CD14-positive monocyte (primary cell): ENCODE measurements at regions not wholly inside any gene's neighbourhood (a gene's known extent, or its start where the extent isn't known, plus 50 kb on each side); places are given as distances from the start of the nearest gene placed in this dataset.

Experiments used
- DNase-seq, 3 donors: peaks; one replicate each; pipeline ENCODE4 v3.0.0-alpha.2; 2011 to 2022
- H2AFZ ChIP-seq: 2 replicates; pipeline ENCODE4 v1.6.0; 2012; ENCODE audit warnings: mild to moderate bottlenecking, low read depth, low read length, inconsistent platforms; ENCODE audit not compliant: insufficient read depth, poor library complexity, severe bottlenecking
- H3K27ac ChIP-seq, 2 donors: 1 replicate in 1 of 2; 2 replicates in 1 of 2; pipeline ENCODE4 v1.5.1; 2012 to 2013; ENCODE audit warnings: low read length in 2 of 2, control low read depth in 1 of 2, inconsistent platforms in 1 of 2, low read depth in 1 of 2, mild to moderate bottlenecking in 1 of 2
- H3K27me3 ChIP-seq, 2 donors: one replicate each; pipeline versions ENCODE4 v1.6.0 to v1.6.1; 2011 to 2013; ENCODE audit warnings: low read length in 2 of 2; ENCODE audit not compliant: control insufficient read depth in 2 of 2, insufficient read depth in 2 of 2
- H3K36me3 ChIP-seq, 2 donors: replicated peaks in 1 of 2; 1 replicate in 1 of 2; 2 replicates in 1 of 2; pipeline versions ENCODE4 v1.5.1 to v1.6.1; 2012 to 2013; ENCODE audit warnings: low read length in 2 of 2, control low read depth in 1 of 2, inconsistent platforms in 1 of 2, mild to moderate bottlenecking in 1 of 2; ENCODE audit not compliant: insufficient read depth in 2 of 2, control insufficient read depth in 1 of 2
- H3K4me1 ChIP-seq, 2 donors: 1 replicate in 1 of 2; 2 replicates in 1 of 2; pipeline versions ENCODE4 v1.5.1 to v1.6.1; 2012 to 2013; ENCODE audit warnings: low read length in 2 of 2, control low read depth in 1 of 2, inconsistent platforms in 1 of 2, mild to moderate bottlenecking in 1 of 2, moderate library complexity in 1 of 2; ENCODE audit not compliant: insufficient read depth in 2 of 2, control insufficient read depth in 1 of 2
- H3K4me2 ChIP-seq: replicated peaks from 2 replicates; pipeline ENCODE3; 2012; ENCODE audit warnings: low read length, moderate library complexity, mild to moderate bottlenecking; ENCODE audit not compliant: poor library complexity, severe bottlenecking; ENCODE audit errors: extremely low read depth
- H3K4me3 ChIP-seq, 3 experiments: fragments of 200-600 bp in 1 of 3; sonication (generic) in 1 of 3; replicated peaks in 1 of 3; 1 replicate in 2 of 3; 2 replicates in 1 of 3; pipeline ENCODE4 v1.5.1; 2011 to 2013; ENCODE audit warnings: low read length in 3 of 3, mild to moderate bottlenecking in 3 of 3, control low read depth in 2 of 3, low read depth in 2 of 3, inconsistent platforms in 1 of 3, moderate library complexity in 1 of 3
- H3K79me2 ChIP-seq: 2 replicates; pipeline ENCODE4 v1.6.0; 2012; ENCODE audit warnings: mild to moderate bottlenecking, control low read depth, inconsistent platforms, low read length, moderate library complexity; ENCODE audit not compliant: insufficient read depth
- H3K9ac ChIP-seq: 2 replicates; pipeline ENCODE4 v1.6.0; 2017; ENCODE audit warnings: low read length, mild to moderate bottlenecking; ENCODE audit not compliant: insufficient read depth, poor library complexity, severe bottlenecking
- H3K9me3 ChIP-seq, 2 donors: replicated peaks in 1 of 2; 1 replicate in 1 of 2; 2 replicates in 1 of 2; pipeline versions ENCODE4 v1.5.1 to v1.6.1; 2012 to 2013; ENCODE audit warnings: low read length in 2 of 2, control low read depth in 1 of 2; ENCODE audit not compliant: control insufficient read depth in 1 of 2, insufficient read depth in 1 of 2
- H4K20me1 ChIP-seq: 2 replicates; pipeline ENCODE4 v1.6.0; 2012; ENCODE audit warnings: mild to moderate bottlenecking, low read length, control low read depth, moderate library complexity; ENCODE audit not compliant: insufficient read depth
- H3K27ac Mint-ChIP-seq, 7 donors: one replicate each; pipeline ENCODE4 v1.8.0; 2020; ENCODE audit warnings: mild to moderate bottlenecking in 7 of 7, mixed read lengths in 7 of 7, moderate library complexity in 6 of 7, inconsistent platforms in 2 of 7
- H3K27me3 Mint-ChIP-seq, 3 donors: one replicate each; pipeline ENCODE4 v1.8.0; 2021 to 2022; ENCODE audit warnings: low read depth in 3 of 3, mild to moderate bottlenecking in 3 of 3, mixed read lengths in 3 of 3, moderate library complexity in 3 of 3, inconsistent platforms in 1 of 3
- H3K36me3 Mint-ChIP-seq, 2 donors: one replicate each; pipeline ENCODE4 v1.8.0; 2020; ENCODE audit warnings: mixed read lengths in 2 of 2, inconsistent platforms in 1 of 2, mild to moderate bottlenecking in 1 of 2
- H3K4me1 Mint-ChIP-seq: one replicate; pipeline ENCODE4 v1.8.0; 2020; ENCODE audit warnings: mild to moderate bottlenecking, mixed read lengths
- H3K4me3 Mint-ChIP-seq, 2 donors: one replicate each; pipeline ENCODE4 v1.8.0; 2020; ENCODE audit warnings: mild to moderate bottlenecking in 2 of 2, mixed read lengths in 2 of 2, moderate library complexity in 1 of 2
- H3K9me3 Mint-ChIP-seq, 7 donors: one replicate each; pipeline ENCODE4 v1.8.0; 2020 to 2022; ENCODE audit warnings: mixed read lengths in 7 of 7, mild to moderate bottlenecking in 6 of 7, moderate library complexity in 6 of 7, inconsistent platforms in 2 of 7
- WGBS: methylation state at CpG from one replicate; pipeline ENCODE4 v1.1.5; 2013; ENCODE audit warnings: missing lambda C conversion rate; ENCODE audit not compliant: insufficient coverage; 5-methylcytosine and 5-hydroxymethylcytosine counted together
- intact Hi-C, 2 donors: fragments of 100-400 bp; cut with micrococcal nuclease; formaldehyde crosslinking; loops; one replicate each; pipeline versions ENCODE4 v1.15.0 to v1.15.1; 2023
- TF ChIP-seq, protein P1 (sequence below): fragments of 200-600 bp; IDR thresholded peaks from one replicate; pipeline ENCODE4 v1.8.0; 2022; ENCODE audit warnings: antibody characterized with exemption, mild to moderate bottlenecking

DNA sequence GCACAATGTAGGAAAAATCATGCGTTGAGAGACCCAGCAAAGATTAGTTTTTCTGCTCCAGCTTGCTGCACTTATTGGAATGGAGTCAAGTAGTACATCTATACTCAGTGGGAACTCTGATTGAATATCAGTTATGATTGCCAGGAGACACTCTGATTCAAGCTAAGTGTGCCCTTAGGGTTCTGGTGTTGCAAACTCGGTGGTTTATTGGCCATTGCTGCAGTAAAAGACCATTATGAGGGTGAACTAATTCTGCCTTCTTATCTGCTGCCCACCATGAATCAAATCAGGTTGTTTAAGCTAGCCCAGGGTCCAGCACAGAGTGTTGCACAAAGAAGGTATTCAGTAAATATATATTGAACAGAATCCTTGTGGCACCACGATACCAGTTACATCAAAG is 74.8 kb upstream of the GLS start:
- H3K79me2 ChIP-seq = no peaks in the 10 kb centered on the region
- no peaks in the 10 kb centered on the region for H3K36me3 ChIP-seq
- intact Hi-C loops = no loop called here

DNA sequence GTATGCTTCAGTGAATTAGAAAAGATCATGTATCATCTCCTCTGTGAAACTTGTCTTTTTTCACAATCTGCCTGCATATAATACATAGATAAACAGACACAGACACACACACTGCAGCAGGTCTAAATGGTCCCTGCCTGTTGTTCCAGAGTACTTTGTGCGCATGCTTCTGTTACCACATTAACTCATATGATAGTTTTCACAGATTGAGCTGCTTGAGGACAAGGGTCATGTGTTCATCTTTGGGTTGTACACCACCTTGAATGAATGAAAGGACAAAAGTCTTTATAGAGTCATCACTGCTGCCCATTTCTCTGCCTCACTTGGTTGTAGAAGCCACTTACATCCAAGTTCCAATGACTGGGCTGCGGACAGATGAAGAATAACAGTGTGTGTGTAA is 72.7 kb upstream of the GLS start:
- peaks cover 9% of the 10 kb centered on the region for H3K4me1 Mint-ChIP-seq
- no peak overlapping the region for H3K9ac ChIP-seq
- H3K4me3 Mint-ChIP-seq = no peak overlapping the region
- H3K9me3 ChIP-seq = no peaks in the 10 kb centered on the region
- no peaks in the 10 kb centered on the region for H3K36me3 ChIP-seq
- no peaks in the 10 kb centered on the region for H3K36me3 Mint-ChIP-seq
- H3K27ac Mint-ChIP-seq = no peak overlapping the region
- intact Hi-C loops = no loop called here
- DNase-seq = no peak
- H3K27ac ChIP-seq = no peak overlapping the region
- H3K27me3 ChIP-seq = no peaks in the 10 kb centered on the region
- peaks cover 0 to 1% (median 1%) of the 10 kb centered on the region in 3 donors for H3K27me3 Mint-ChIP-seq
- no peak overlapping the region for H3K4me2 ChIP-seq
- H3K4me3 ChIP-seq = no peak overlapping the region
- H3K4me1 ChIP-seq = no peaks in the 10 kb centered on the region
- no peaks in the 10 kb centered on the region for H3K79me2 ChIP-seq
- no peaks in the 10 kb centered on the region for H4K20me1 ChIP-seq
- no peaks in the 10 kb centered on the region for H3K9me3 Mint-ChIP-seq
- WGBS = no CpG with 5 or more reads among the region's 2 CpGs
- TF ChIP-seq, protein P1, sequence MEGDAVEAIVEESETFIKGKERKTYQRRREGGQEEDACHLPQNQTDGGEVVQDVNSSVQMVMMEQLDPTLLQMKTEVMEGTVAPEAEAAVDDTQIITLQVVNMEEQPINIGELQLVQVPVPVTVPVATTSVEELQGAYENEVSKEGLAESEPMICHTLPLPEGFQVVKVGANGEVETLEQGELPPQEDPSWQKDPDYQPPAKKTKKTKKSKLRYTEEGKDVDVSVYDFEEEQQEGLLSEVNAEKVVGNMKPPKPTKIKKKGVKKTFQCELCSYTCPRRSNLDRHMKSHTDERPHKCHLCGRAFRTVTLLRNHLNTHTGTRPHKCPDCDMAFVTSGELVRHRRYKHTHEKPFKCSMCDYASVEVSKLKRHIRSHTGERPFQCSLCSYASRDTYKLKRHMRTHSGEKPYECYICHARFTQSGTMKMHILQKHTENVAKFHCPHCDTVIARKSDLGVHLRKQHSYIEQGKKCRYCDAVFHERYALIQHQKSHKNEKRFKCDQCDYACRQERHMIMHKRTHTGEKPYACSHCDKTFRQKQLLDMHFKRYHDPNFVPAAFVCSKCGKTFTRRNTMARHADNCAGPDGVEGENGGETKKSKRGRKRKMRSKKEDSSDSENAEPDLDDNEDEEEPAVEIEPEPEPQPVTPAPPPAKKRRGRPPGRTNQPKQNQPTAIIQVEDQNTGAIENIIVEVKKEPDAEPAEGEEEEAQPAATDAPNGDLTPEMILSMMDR = no peak
- no peak overlapping the region for H2AFZ ChIP-seq

More for the DNA sequence above, 74.8 kb upstream of the GLS start:
- no peaks in the 10 kb centered on the region for H4K20me1 ChIP-seq
- H2AFZ ChIP-seq = no peak overlapping the region
- H3K9ac ChIP-seq = no peak overlapping the region
- no peaks in the 10 kb centered on the region for H3K9me3 ChIP-seq
- no peaks in the 10 kb centered on the region for H3K4me1 ChIP-seq
- no peaks in the 10 kb centered on the region for H3K27me3 ChIP-seq
- Mint-ChIP-seq H3K4me1 (peaks cover 9% of the 10 kb centered on the region), H3K4me3 (no peak overlapping the region), H3K36me3 (no peaks in the 10 kb centered on the region), H3K27me3 (peaks cover 0 to 1% (median 1%) of the 10 kb centered on the region in 3 donors), H3K27ac (no peak overlapping the region), H3K9me3 (peaks cover 0 to 2% (median 0%) of the 10 kb centered on the region in 7 donors)
- no peak for DNase-seq
- H3K4me2 ChIP-seq = no peak overlapping the region
- TF ChIP-seq, protein P1 = no peak
- 62% methylated on average over 2 of the region's 3 CpGs for WGBS
- no peak overlapping the region for H3K27ac ChIP-seq
- H3K4me3 ChIP-seq = no peak overlapping the region
